Endothelial cell of umbilical vein (primary cell): ENCODE measurements at regions not wholly inside any gene's neighbourhood (a gene's known extent, or its start where the extent isn't known, plus 50 kb on each side); places are given as distances from the start of the nearest gene placed in this dataset.

Experiments used
- BruUV-seq: library from RNA; stranded (reverse); fragments of 400-500 nt; replicated peaks from 2 replicates; lab custom pipeline; 2021; lab: Mats Ljungman, UMichigan
- CTCF ChIA-PET: fragments of 300-600, 350-600 bp; sonication (Branson Sonifier 250); formaldehyde crosslinking; loops from one replicate; lab custom pipeline; 2021; ENCODE audit warnings: antibody characterized with exemption, inconsistent platforms; lab: Charles Lee
- POLR2A ChIA-PET: fragments of 300-600, 350-600 bp; sonication (Branson Sonifier 250); formaldehyde crosslinking; loops from one replicate; lab custom pipeline; 2021; ENCODE audit warnings: antibody characterized with exemption, inconsistent platforms; lab: Charles Lee
- DNase-seq: peaks from one replicate; pipeline ENCODE4 v3.0.0-alpha.2; 2011; ENCODE audit warnings: low read depth, low spot score
- FAIRE-seq: peaks from 2 replicates; lab custom pipeline; 2011; peaks lifted over from hg19 to GRCh38; lab: Jason Lieb, UNC
- H2AFZ ChIP-seq: 2 replicates; pipeline ENCODE4 v1.6.0; 2012; ENCODE audit warnings: low read depth, low read length, control low read depth, inconsistent platforms
- H3K27ac ChIP-seq: 2 replicates; pipeline ENCODE4 v1.5.1; 2011; ENCODE audit warnings: low read depth, mild to moderate bottlenecking, control low read depth, low read length, moderate library complexity; ENCODE audit not compliant: insufficient read depth
- H3K27me3 ChIP-seq, 2 experiments: 2 replicates each; pipeline versions ENCODE4 v1.6.0 to v1.6.1; 2011; ENCODE audit warnings: low read length in 2 of 2, mixed read lengths in 1 of 2; ENCODE audit not compliant: control insufficient read depth in 2 of 2, insufficient read depth in 2 of 2
- H3K36me3 ChIP-seq, 2 experiments: 2 replicates in 1 of 2; 3 replicates in 1 of 2; pipeline ENCODE4 v1.5.1; 2011; ENCODE audit warnings: low read length in 2 of 2, mild to moderate bottlenecking in 1 of 2, moderate library complexity in 1 of 2; ENCODE audit not compliant: control insufficient read depth in 2 of 2, insufficient read depth in 2 of 2; ENCODE audit errors: extremely low read depth in 1 of 2
- H3K4me1 ChIP-seq: 3 replicates; pipeline ENCODE4 v1.5.1; 2011; ENCODE audit warnings: mild to moderate bottlenecking, low read length; ENCODE audit not compliant: control insufficient read depth, insufficient read depth; ENCODE audit errors: extremely low read depth
- H3K4me2 ChIP-seq: 2 replicates; pipeline ENCODE4 v1.6.1; 2011; ENCODE audit warnings: low read length, control low read depth, mixed read lengths; ENCODE audit not compliant: insufficient read depth
- H3K4me3 ChIP-seq, 3 experiments: fragments of 200-600 bp in 1 of 3; sonication (generic), shearing (Covaris generic) in 1 of 3; replicated peaks in 1 of 3; 2 replicates each; pipeline ENCODE4 v1.5.1; 2011 to 2016; ENCODE audit warnings: control low read depth in 3 of 3, low read length in 3 of 3, mild to moderate bottlenecking in 2 of 3, inconsistent platforms in 1 of 3, low read depth in 1 of 3, moderate library complexity in 1 of 3; ENCODE audit not compliant: insufficient read depth in 1 of 3
- H3K79me2 ChIP-seq: 2 replicates; pipeline ENCODE4 v1.6.0; 2012; ENCODE audit warnings: low read length, inconsistent platforms; ENCODE audit not compliant: control insufficient read depth, insufficient read depth
- H3K9ac ChIP-seq: replicated peaks from 2 replicates; pipeline ENCODE3; 2011; ENCODE audit warnings: low read length, control low read depth; ENCODE audit not compliant: insufficient read depth; ENCODE audit errors: extremely low read depth
- H3K9me1 ChIP-seq: replicated peaks from 3 replicates; pipeline ENCODE4 v1.6.0; 2011; ENCODE audit warnings: mild to moderate bottlenecking, low read length; ENCODE audit not compliant: control insufficient read depth, insufficient read depth; ENCODE audit errors: extremely low read depth
- H3K9me3 ChIP-seq: replicated peaks from 2 replicates; pipeline ENCODE4 v1.5.1; 2012; ENCODE audit warnings: low read length, inconsistent platforms; ENCODE audit not compliant: control insufficient read depth, insufficient read depth
- H4K20me1 ChIP-seq: replicated peaks from 2 replicates; pipeline ENCODE3; 2011; ENCODE audit warnings: mild to moderate bottlenecking, low read length; ENCODE audit not compliant: control insufficient read depth, insufficient read depth; ENCODE audit errors: extremely low read depth
- EZH2 ChIP-seq: IDR thresholded peaks from 2 replicates; pipeline ENCODE4 v1.6.1; 2012; ENCODE audit warnings: borderline replicate concordance, low read depth, mild to moderate bottlenecking, moderate library complexity, low read length, inconsistent platforms; ENCODE audit not compliant: severe bottlenecking
- GATA2 ChIP-seq: IDR thresholded peaks from 2 replicates; pipeline ENCODE4 v1.7.0; 2011; ENCODE audit warnings: low read depth, mild to moderate bottlenecking, moderate library complexity, mixed read lengths, low read length; ENCODE audit not compliant: insufficient read length, insufficient read depth
- JUN ChIP-seq: IDR thresholded peaks from 2 replicates; pipeline ENCODE4 v1.6.1; 2011; ENCODE audit warnings: borderline replicate concordance, low read depth; ENCODE audit not compliant: insufficient read length, insufficient read depth
- MYC ChIP-seq: IDR thresholded peaks from one replicate; pipeline ENCODE4 v1.6.1; 2011; ENCODE audit warnings: mild to moderate bottlenecking, low read depth, low read length
- POLR2A ChIP-seq: IDR thresholded peaks from 2 replicates; pipeline ENCODE4 v1.6.1; 2012; ENCODE audit warnings: low read depth, mild to moderate bottlenecking, control low read depth, low read length
- POLR2AphosphoS5 ChIP-seq: IDR thresholded peaks from 2 replicates; pipeline ENCODE4 v1.6.1; 2012; ENCODE audit warnings: low read depth, mild to moderate bottlenecking, control low read depth, low read length, moderate library complexity; ENCODE audit not compliant: insufficient read depth
- dilution Hi-C: fragments of 300-500 bp; cut with MboI; formaldehyde crosslinking; loops from one replicate; pipeline ENCODE4 v1.15.0; 2019; ENCODE audit warnings: low sequenced_read_pairs; ENCODE audit not compliant: extremely low pct_ligation_motif_present
- intact Hi-C: fragments of 100-400 bp; cut with micrococcal nuclease; formaldehyde crosslinking; loops from one replicate; pipeline ENCODE4 v1.10.0; 2022
- TF ChIP-seq, protein P1 (sequence below), 2 donors: IDR thresholded peaks; 1 replicate in 1 of 2; 2 replicates in 1 of 2; pipeline ENCODE4 v1.5.1; 2011; ENCODE audit warnings: low read length in 2 of 2, mild to moderate bottlenecking in 2 of 2, moderate library complexity in 2 of 2, control low read depth in 1 of 2, inconsistent platforms in 1 of 2, low read depth in 1 of 2; ENCODE audit not compliant: insufficient read depth in 1 of 2; ENCODE audit errors: extremely low read depth in 1 of 2

DNA sequence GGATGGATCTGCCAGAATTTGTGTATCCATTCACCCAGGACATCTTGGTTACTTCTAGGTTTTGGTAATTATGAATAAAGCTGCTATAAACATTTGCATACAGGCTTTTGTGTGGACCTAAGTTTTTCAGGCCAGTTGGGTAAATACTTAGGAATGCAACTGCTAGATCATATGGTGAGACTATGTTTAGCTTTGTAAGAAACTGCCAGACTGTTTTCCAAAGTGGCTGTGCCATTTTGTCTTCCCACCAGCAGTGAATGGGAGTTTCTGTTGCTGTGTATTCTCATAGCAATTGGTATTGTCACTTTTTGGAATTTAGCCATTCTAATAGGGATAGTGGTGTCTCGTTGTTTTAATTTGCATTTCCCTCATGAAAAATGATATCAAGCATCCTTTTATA is 133.0 kb downstream of the KIF26A start:
- DNase-seq (no peak), FAIRE-seq (no peak)
- Histone ChIP-seq H3K79me2 (no peaks in the 10 kb centered on the region), H2AFZ (no peak overlapping the region), H4K20me1 (no peaks in the 10 kb centered on the region), H3K27ac (no peak overlapping the region), H3K36me3 (no peaks in the 10 kb centered on the region), H3K27me3 (no peaks in the 10 kb centered on the region), H3K4me1 (peaks cover 3% of the 10 kb centered on the region), H3K9me1 (no peaks in the 10 kb centered on the region), H3K9me3 (no peaks in the 10 kb centered on the region), H3K4me2 (no peak overlapping the region), H3K4me3 (no peak overlapping the region), H3K9ac (no peak overlapping the region)
- TF ChIP-seq POLR2AphosphoS5 (no peak), MYC (no peak), POLR2A (no peak)
- TF ChIP-seq, protein P1, sequence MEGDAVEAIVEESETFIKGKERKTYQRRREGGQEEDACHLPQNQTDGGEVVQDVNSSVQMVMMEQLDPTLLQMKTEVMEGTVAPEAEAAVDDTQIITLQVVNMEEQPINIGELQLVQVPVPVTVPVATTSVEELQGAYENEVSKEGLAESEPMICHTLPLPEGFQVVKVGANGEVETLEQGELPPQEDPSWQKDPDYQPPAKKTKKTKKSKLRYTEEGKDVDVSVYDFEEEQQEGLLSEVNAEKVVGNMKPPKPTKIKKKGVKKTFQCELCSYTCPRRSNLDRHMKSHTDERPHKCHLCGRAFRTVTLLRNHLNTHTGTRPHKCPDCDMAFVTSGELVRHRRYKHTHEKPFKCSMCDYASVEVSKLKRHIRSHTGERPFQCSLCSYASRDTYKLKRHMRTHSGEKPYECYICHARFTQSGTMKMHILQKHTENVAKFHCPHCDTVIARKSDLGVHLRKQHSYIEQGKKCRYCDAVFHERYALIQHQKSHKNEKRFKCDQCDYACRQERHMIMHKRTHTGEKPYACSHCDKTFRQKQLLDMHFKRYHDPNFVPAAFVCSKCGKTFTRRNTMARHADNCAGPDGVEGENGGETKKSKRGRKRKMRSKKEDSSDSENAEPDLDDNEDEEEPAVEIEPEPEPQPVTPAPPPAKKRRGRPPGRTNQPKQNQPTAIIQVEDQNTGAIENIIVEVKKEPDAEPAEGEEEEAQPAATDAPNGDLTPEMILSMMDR (IDR thresholded peaks at IDR 0.05; ENCODE audit: extremely low read depth in 1 of 2, insufficient read depth in 1 of 2, low read depth in 1 of 2, low read length in 2 of 2) = no peak
- ChIA-PET POLR2A (no interaction called here), CTCF (no interaction called here)
- dilution Hi-C loops (no loop called here), intact Hi-C loops (no loop called here)
- no TSS peak for BruUV-seq

DNA sequence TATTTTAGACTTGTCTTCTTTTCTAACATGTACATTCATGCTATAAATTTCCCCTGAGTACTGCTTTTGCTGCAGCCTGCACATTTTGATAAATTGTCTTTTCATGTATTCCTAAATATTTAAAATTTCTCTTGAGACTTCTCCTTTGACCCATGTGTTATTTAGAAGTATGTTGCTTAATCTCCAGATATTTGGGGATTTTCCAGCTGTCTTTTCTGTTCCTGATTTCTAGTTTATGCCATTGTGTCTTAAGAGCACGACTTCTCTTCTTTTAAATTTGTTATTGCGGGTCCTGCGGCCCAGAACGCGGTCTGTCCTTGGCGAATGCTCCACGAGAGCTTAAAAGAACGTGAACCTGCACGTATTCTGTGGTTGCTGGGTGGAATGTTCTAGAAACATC is 136.4 kb downstream of the KIF26A start:
- CTCF ChIA-PET = no interaction called here
- H3K36me3 ChIP-seq = no peaks in the 10 kb centered on the region
- H3K9ac ChIP-seq = no peak overlapping the region
- H3K79me2 ChIP-seq = no peaks in the 10 kb centered on the region
- BruUV-seq = no TSS peak
- H4K20me1 ChIP-seq = no peaks in the 10 kb centered on the region
- no peak overlapping the region for H3K27ac ChIP-seq
- no peak for FAIRE-seq
- POLR2A ChIA-PET = no interaction called here
- dilution Hi-C loops (no loop called here), intact Hi-C loops (no loop called here)
- no peaks in the 10 kb centered on the region for H3K9me3 ChIP-seq
- no peak overlapping the region for H3K4me3 ChIP-seq
- H2AFZ ChIP-seq = no peak overlapping the region
- no peaks in the 10 kb centered on the region for H3K9me1 ChIP-seq
- H3K27me3 ChIP-seq = no peaks in the 10 kb centered on the region
- no peak for DNase-seq
- H3K4me1 ChIP-seq = no peaks in the 10 kb centered on the region
- H3K4me2 ChIP-seq = no peak overlapping the region
- TF ChIP-seq JUN = no peak
- no peak for TF ChIP-seq EZH2
- no peak for TF ChIP-seq GATA2
